ENCODE measurements at regions not wholly inside any gene's neighbourhood (a gene's known extent, or its start where the extent isn't known, plus 50 kb on each side); places are given as distances from the start of the nearest gene placed in this dataset.

GRCh38 chr17:6322316-6322715, 112.6 kb downstream of the AIPL1 start:
- no peaks in the 10 kb centered on the region for H3K36me3 ChIP-seq (ENCODE audit: insufficient read depth in 1 of 2, low read depth in 1 of 2)
- H3K9me3 ChIP-seq: no peaks in the 10 kb centered on the region
- H3K4me3 ChIP-seq: no peak overlapping the region
- WGBS, 3 donors: 60 to 67% (median 65%) methylated on average over 4 of the region's 4 CpGs
- no peak overlapping the region for H3K27ac ChIP-seq
- H3K27me3 ChIP-seq (ENCODE audit: insufficient read depth in 3 of 3, low read length in 2 of 3): peaks cover 0 to 25% (median 1%) of the 10 kb centered on the region in 3 donors
- intact Hi-C loops (cut with DNase I): no loop called here
- DNase-seq (no peak), ATAC-seq (no peak)
- no peaks in the 10 kb centered on the region for H3K4me1 ChIP-seq
- no peak for TF ChIP-seq CTCF (IDR thresholded peaks at IDR 0.05)

GRCh38 chr17:6314311-6314710, 120.6 kb downstream of the AIPL1 start:
- intact Hi-C loops (cut with DNase I): no loop called here
- Histone ChIP-seq H3K4me1 (no peaks in the 10 kb centered on the region), H3K9me3 (no peaks in the 10 kb centered on the region), H3K4me3 (no peak overlapping the region), H3K27ac (no peak overlapping the region), H3K36me3 (ENCODE audit: insufficient read depth in 1 of 2, low read depth in 1 of 2) (no peaks in the 10 kb centered on the region), H3K27me3 (ENCODE audit: insufficient read depth in 3 of 3, low read length in 2 of 3) (peaks cover 0 to 13% (median 2%) of the 10 kb centered on the region in 3 donors)
- ATAC-seq: no peak
- DNase-seq: no peak
- TF ChIP-seq CTCF (IDR thresholded peaks at IDR 0.05): no peak
- WGBS, 3 donors: 55 to 65% (median 55%) methylated on average over 3 of the region's 3 CpGs

DNA sequence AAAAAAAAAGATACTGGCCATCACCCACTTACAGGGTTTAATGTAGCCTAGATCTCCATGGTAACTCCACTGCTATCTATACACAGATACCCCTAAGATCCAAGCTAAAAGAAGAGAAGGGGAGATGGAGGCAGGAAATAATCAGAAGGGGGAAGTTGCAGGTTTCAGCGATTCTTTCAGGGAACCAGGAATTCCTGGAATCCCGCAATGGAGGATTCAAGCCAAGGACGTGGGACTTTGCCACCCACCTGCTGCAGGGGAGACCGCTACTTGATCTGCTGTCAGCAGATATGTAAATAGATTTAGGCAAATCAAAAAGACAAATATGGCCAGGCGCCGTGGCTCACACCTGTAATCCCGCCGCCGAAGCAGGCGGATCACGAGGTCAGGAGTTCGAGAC, 121.1 kb downstream of the AIPL1 start:
- Histone ChIP-seq H3K4me1 (no peaks in the 10 kb centered on the region), H3K36me3 (ENCODE audit: insufficient read depth in 1 of 2, low read depth in 1 of 2) (no peaks in the 10 kb centered on the region), H3K9me3 (no peaks in the 10 kb centered on the region), H3K27ac (no peak overlapping the region), H3K4me3 (no peak overlapping the region), H3K27me3 (ENCODE audit: insufficient read depth in 3 of 3, low read length in 2 of 3) (peaks cover 0 to 13% (median 2%) of the 10 kb centered on the region in 3 donors)
- TF ChIP-seq CTCF (IDR thresholded peaks at IDR 0.05): no peak
- ATAC-seq: no peak
- intact Hi-C loops (cut with DNase I): no loop called here
- 79 to 83% (median 82%) methylated on average over 12 of the region's 12 CpGs for WGBS, 3 donors
- DNase-seq: no peak

DNA sequence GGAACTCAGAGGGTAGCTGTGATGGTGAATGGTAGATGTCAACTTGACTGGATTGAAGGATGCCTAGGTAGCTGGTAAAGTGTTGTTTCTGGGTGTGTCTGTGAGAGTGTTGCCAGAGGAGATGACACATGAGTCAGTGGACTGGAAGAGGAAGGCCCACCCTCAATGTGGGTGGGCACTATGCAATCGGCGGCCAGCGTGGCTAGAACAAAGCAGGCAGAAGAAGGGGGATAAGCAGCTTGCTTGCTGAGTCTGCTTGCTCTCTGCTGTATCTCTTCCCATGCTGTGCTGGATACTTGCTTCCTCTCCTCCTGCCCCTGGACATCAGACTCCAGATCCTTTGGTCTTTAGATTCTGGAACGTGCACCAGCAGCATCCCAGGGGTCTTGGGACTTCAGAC, 128.1 kb downstream of the AIPL1 start:
- no peak overlapping the region for H3K27ac ChIP-seq
- DNase-seq: no peak
- H3K4me3 ChIP-seq: no peak overlapping the region
- ATAC-seq: no peak
- peaks cover 0 to 7% (median 5%) of the 10 kb centered on the region in 3 donors for H3K27me3 ChIP-seq (ENCODE audit: insufficient read depth in 3 of 3, low read length in 2 of 3)
- WGBS, 3 donors: 15 to 33% (median 18%) methylated on average over 4 of the region's 4 CpGs
- intact Hi-C loops (cut with DNase I): no loop called here
- H3K4me1 ChIP-seq: no peaks in the 10 kb centered on the region
- H3K36me3 ChIP-seq (ENCODE audit: insufficient read depth in 1 of 2, low read depth in 1 of 2): no peaks in the 10 kb centered on the region
- TF ChIP-seq CTCF (IDR thresholded peaks at IDR 0.05): no peak
- no peaks in the 10 kb centered on the region for H3K9me3 ChIP-seq

- no peak overlapping the region for H3K27ac ChIP-seq
- WGBS, 3 donors: 38 to 44% (median 39%) methylated on average over 11 of the region's 11 CpGs
- no peaks in the 10 kb centered on the region for H3K36me3 ChIP-seq (ENCODE audit: insufficient read depth in 1 of 2, low read depth in 1 of 2)
- H3K4me3 ChIP-seq: no peak overlapping the region
- no peak for TF ChIP-seq CTCF (IDR thresholded peaks at IDR 0.05)
- ATAC-seq (no peak), DNase-seq (no peak)
- peaks cover 0 to 7% (median 0%) of the 10 kb centered on the region in 3 donors for H3K27me3 ChIP-seq (ENCODE audit: insufficient read depth in 3 of 3, low read length in 2 of 3)
- H3K9me3 ChIP-seq: no peaks in the 10 kb centered on the region
- no peaks in the 10 kb centered on the region for H3K4me1 ChIP-seq
- intact Hi-C loops (cut with DNase I): no loop called here
Measured at GRCh38 chr17:6305613-6306360, 129.1 kb downstream of the AIPL1 start.

All from psoas muscle (tissue), 7 donors.